GM12878 (cell line): ENCODE measurements at regions not wholly inside any gene's neighbourhood (a gene's known extent, or its start where the extent isn't known, plus 50 kb on each side); places are given as distances from the start of the nearest gene placed in this dataset.

Experiments used
- ETV6 ChIP-seq, 2 experiments: fragments of 450-650 bp in 1 of 2; IDR thresholded peaks in 1 of 2; conservative IDR thresholded peaks in 1 of 2; 2 replicates each; pipeline ENCODE4 v1.6.1; 2014; ENCODE audit warnings: antibody characterized with exemption in 1 of 2, borderline replicate concordance in 1 of 2, low read depth in 1 of 2, mild to moderate bottlenecking in 1 of 2, moderate library complexity in 1 of 2
- NFYB ChIP-seq: IDR thresholded peaks from 2 replicates; pipeline ENCODE4 v1.6.1; 2011; ENCODE audit warnings: low read depth, mild to moderate bottlenecking, low read length, improper control_type of control experiment, moderate library complexity; ENCODE audit not compliant: insufficient read depth
- POLR2A ChIP-seq: IDR thresholded peaks from 2 replicates; pipeline ENCODE4 v1.6.1; 2011; ENCODE audit warnings: low read depth, mild to moderate bottlenecking, low read length
- REST ChIP-seq: IDR thresholded peaks from 2 replicates; pipeline ENCODE4 v1.6.1; 2012; ENCODE audit warnings: mild to moderate bottlenecking, low read depth, low read length
- TARDBP ChIP-seq: IDR thresholded peaks from 2 replicates; pipeline ENCODE4 v1.6.1; 2016; ENCODE audit warnings: borderline replicate concordance
- TBL1XR1 ChIP-seq: IDR thresholded peaks from 2 replicates; pipeline ENCODE4 v1.6.1; 2012; ENCODE audit warnings: low read depth, low read length, improper control_type of control experiment
- YBX1 ChIP-seq: fragments of 450-650 bp; IDR thresholded peaks from 2 replicates; pipeline ENCODE4 v1.6.1; 2016; ENCODE audit warnings: antibody characterized with exemption
- ZNF24 ChIP-seq: fragments of 450-650 bp; IDR thresholded peaks from 2 replicates; pipeline ENCODE4 v1.6.1; 2017; ENCODE audit warnings: antibody characterized with exemption, mild to moderate bottlenecking
- TF ChIP-seq, protein P1 (sequence below): fragments of 450-650 bp; IDR thresholded peaks from 2 replicates; pipeline ENCODE4 v1.6.1; 2016; ENCODE audit warnings: mild to moderate bottlenecking
- TF ChIP-seq, protein P2 (sequence below), 3 experiments: IDR thresholded peaks in 2 of 3; conservative IDR thresholded peaks in 1 of 3; 2 replicates each; pipeline ENCODE4 v1.5.1; 2011; ENCODE audit warnings: low read depth in 3 of 3, low read length in 3 of 3, mild to moderate bottlenecking in 3 of 3, control low read depth in 2 of 3, moderate library complexity in 2 of 3, inconsistent platforms in 1 of 3, mixed read lengths in 1 of 3; ENCODE audit not compliant: control insufficient read depth in 2 of 3, insufficient read depth in 1 of 3; ENCODE audit errors: extremely low read depth in 1 of 3

DNA sequence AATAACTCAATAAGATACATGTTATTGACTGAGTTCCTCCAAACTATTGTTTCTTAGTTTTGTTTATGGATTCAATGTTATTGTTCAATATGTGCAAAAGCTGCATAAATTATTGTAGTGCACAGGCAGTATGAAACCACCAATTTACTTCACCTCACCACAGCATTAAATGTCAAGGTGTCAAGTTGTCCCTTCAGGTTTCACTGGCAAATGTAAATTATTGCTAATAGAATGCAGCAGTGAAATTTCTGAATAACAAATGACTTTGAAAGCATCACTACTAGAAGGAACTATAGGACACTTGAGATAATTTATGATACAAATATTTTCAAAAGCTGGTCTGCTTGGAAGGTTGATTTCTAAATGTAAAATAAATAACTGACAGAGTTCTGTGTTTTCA, 116.4 kb upstream of the PTPRD start:
- TF ChIP-seq, protein P1, sequence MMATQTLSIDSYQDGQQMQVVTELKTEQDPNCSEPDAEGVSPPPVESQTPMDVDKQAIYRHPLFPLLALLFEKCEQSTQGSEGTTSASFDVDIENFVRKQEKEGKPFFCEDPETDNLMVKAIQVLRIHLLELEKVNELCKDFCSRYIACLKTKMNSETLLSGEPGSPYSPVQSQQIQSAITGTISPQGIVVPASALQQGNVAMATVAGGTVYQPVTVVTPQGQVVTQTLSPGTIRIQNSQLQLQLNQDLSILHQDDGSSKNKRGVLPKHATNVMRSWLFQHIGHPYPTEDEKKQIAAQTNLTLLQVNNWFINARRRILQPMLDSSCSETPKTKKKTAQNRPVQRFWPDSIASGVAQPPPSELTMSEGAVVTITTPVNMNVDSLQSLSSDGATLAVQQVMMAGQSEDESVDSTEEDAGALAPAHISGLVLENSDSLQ, result no peak
- TF ChIP-seq, protein P2, sequence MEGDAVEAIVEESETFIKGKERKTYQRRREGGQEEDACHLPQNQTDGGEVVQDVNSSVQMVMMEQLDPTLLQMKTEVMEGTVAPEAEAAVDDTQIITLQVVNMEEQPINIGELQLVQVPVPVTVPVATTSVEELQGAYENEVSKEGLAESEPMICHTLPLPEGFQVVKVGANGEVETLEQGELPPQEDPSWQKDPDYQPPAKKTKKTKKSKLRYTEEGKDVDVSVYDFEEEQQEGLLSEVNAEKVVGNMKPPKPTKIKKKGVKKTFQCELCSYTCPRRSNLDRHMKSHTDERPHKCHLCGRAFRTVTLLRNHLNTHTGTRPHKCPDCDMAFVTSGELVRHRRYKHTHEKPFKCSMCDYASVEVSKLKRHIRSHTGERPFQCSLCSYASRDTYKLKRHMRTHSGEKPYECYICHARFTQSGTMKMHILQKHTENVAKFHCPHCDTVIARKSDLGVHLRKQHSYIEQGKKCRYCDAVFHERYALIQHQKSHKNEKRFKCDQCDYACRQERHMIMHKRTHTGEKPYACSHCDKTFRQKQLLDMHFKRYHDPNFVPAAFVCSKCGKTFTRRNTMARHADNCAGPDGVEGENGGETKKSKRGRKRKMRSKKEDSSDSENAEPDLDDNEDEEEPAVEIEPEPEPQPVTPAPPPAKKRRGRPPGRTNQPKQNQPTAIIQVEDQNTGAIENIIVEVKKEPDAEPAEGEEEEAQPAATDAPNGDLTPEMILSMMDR (IDR thresholded peaks at IDR 0.05 in 2 of 3, conservative IDR thresholded peaks at IDR 0.05 in 1 of 3; ENCODE audit: control insufficient read depth in 2 of 3, extremely low read depth in 1 of 3, insufficient read depth in 1 of 3, low read depth in 3 of 3, low read length in 3 of 3), result no peak
- TF ChIP-seq TBL1XR1 (no peak), YBX1 (no peak), NFYB (no peak), TARDBP (no peak), ETV6 (conservative IDR thresholded peaks at IDR 0.05 in 1 of 2, IDR thresholded peaks at IDR 0.05 in 1 of 2; ENCODE audit: borderline replicate concordance in 1 of 2, low read depth in 1 of 2) (no peak), REST (no peak), POLR2A (no peak), ZNF24 (no peak)
